NCI-H2227 treated with DMSO at 0.1 percent for 48 hours (cell line): ENCODE measurements at regions not wholly inside any gene's neighbourhood (a gene's known extent, or its start where the extent isn't known, plus 50 kb on each side); places are given as distances from the start of the nearest gene placed in this dataset.

Source experiments
- DNase-seq: peaks from one replicate; lab custom pipeline; 2025; lab: John Stamatoyannopoulos, UW

DNA sequence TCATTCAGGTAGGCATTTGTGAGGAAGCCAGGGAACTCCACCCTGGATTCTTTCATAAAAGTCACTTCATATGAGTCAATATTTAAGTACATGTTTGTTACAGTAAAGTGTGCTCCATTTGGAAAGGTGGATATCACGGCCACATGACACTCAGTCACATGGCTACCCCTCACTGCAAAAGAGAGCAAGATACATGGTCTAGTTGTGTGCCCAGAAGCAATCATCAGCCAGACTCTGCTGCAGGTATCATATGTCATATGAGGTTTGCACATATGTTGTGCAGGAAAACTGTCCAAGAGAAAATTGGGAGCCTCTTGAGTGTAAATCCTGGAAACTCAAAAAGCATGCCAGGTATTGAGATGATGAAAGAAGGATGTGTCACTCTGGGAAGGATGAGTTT lies 55.0 kb upstream of the NMNAT3 start:
- no peak for DNase-seq

DNA sequence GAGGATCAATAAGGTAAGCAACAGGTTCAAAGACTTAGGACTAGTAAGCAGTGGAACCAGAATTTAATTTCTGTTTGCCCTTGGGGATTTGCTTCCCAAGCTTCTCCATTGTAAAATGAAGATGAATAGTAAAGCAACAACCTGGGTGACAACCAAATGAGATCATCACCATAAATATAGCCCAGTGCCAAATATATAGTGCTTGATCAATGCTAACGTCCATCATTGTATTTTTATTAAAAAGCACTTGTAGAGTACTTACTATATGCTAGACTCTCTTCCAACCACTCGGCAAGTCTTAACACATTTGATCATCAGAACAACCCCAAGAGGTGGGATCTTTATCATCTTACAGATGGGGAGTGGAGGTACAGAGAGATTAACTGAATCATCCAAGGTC lies 51.5 kb upstream of the NMNAT3 start:
- no peak for DNase-seq

DNA sequence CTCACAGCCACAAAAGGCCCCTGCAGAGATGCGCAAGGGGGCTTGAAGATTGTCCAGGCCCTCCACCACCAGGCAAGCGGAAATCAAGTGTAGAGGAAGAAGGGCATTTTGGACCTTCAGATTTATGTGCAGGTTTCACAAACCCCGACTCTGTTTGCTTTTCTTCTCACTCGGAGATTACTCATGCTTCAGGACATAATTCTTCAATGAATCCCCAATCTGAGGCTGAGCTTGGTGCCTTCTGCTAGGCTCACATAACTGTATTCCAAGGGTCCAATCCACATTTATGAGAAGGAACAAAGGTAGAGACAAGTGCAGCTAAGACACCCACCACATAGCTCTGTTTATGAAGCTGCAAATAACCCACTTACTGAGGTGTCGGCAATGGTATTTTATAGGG lies 50.6 kb upstream of the NMNAT3 start:
- no peak for DNase-seq
